Transverse colon (tissue), 4 donors: ENCODE measurements at regions not wholly inside any gene's neighbourhood (a gene's known extent, or its start where the extent isn't known, plus 50 kb on each side); places are given as distances from the start of the nearest gene placed in this dataset.
"Not testable (repeated sequence)": the region's sequence is repeated elsewhere in the genome, so short reads cannot be mapped to it uniquely, and the experiment has no call there.

Source experiments
- DNase-seq: peaks from one replicate; pipeline ENCODE4 v3.0.0-alpha.2; 2019
- H3K27ac ChIP-seq, 4 donors: fragments of 200-600 bp; sonication (generic); 2 replicates each; pipeline ENCODE4 v1.5.1; 2016 to 2018; ENCODE audit warnings: inconsistent platforms in 4 of 4
- H3K27me3 ChIP-seq: fragments of 200-600 bp; sonication (generic); 2 replicates; pipeline ENCODE4 v1.5.1; 2017; ENCODE audit warnings: inconsistent platforms
- H3K36me3 ChIP-seq, 4 donors: fragments of 200-600 bp; sonication (generic); 2 replicates each; pipeline ENCODE4 v1.5.1; 2017 to 2019; ENCODE audit warnings: inconsistent platforms in 4 of 4
- H3K4me1 ChIP-seq, 4 donors: fragments of 200-600 bp; sonication (generic); 2 replicates each; pipeline ENCODE4 v1.5.1; 2017 to 2020; ENCODE audit warnings: inconsistent platforms in 4 of 4
- H3K4me3 ChIP-seq, 4 donors: fragments of 200-600 bp; sonication (generic); 1 replicate in 1 of 4; 2 replicates in 3 of 4; pipeline versions ENCODE4 v1.5.1 to v1.6.1; 2017 to 2019; ENCODE audit warnings: inconsistent platforms in 4 of 4
- H3K9me3 ChIP-seq, 2 donors: fragments of 200-600 bp; sonication (generic); 2 replicates each; pipeline ENCODE4 v1.5.1; 2017 to 2019; ENCODE audit warnings: inconsistent platforms in 2 of 2
- CTCF ChIP-seq, 5 experiments: fragments of 200-600 bp in 3 of 5; fragments of 450-650 bp in 2 of 5; sonication (generic) in 3 of 5; IDR thresholded peaks; 1 replicate in 2 of 5; 2 replicates in 3 of 5; pipeline ENCODE4 v1.5.1; 2016 to 2017; ENCODE audit warnings: antibody characterized with exemption in 5 of 5, inconsistent platforms in 3 of 5, mild to moderate bottlenecking in 2 of 5, moderate library complexity in 1 of 5
- EP300 ChIP-seq: sonication (generic); formaldehyde crosslinking; IDR thresholded peaks from one replicate; pipeline ENCODE4 v1.6.1; 2017; ENCODE audit warnings: antibody characterized with exemption, low read depth
- POLR2A ChIP-seq: fragments of 450-650 bp; IDR thresholded peaks from one replicate; pipeline ENCODE4 v1.6.1; 2016; ENCODE audit warnings: antibody characterized with exemption, mild to moderate bottlenecking, moderate library complexity
- POLR2AphosphoS5 ChIP-seq, 3 donors: sonication (generic); formaldehyde crosslinking; IDR thresholded peaks; one replicate each; pipeline ENCODE4 v1.6.1; 2016; ENCODE audit warnings: antibody characterized with exemption in 3 of 3
- WGBS, 2 donors: methylation state at CpG; one replicate each; pipeline ENCODE4 v1.1.5; 2018; ENCODE audit warnings: low coverage in 1 of 2; 5-methylcytosine and 5-hydroxymethylcytosine counted together
- in situ Hi-C, 4 donors: fragments of 200-750 bp; cut with MboI; loops; one replicate each; pipeline versions ENCODE4 v1.15.0 to v1.15.1; 2017; ENCODE audit warnings: low sequenced_read_pairs in 3 of 4, low pct_ligation_motif_present in 1 of 4, low pct_unique_long_range_greater_than_20kb in 1 of 4
- intact Hi-C: fragments of 100-400 bp; cut with DNase I; formaldehyde crosslinking; loops from one replicate; pipeline ENCODE4 v1.15.1; 2023; ENCODE audit warnings: low total_unique reads

- Histone ChIP-seq H3K9me3 (no peaks in the 10 kb centered on the region), H3K27me3 (no peaks in the 10 kb centered on the region), H3K4me1 (no peaks in the 10 kb centered on the region), H3K36me3 (no peaks in the 10 kb centered on the region), H3K4me3 (no peak overlapping the region), H3K27ac (no peak overlapping the region)
- intact Hi-C loops (no loop called here), in situ Hi-C loops (no loop called here)
- TF ChIP-seq CTCF (IDR thresholded peaks at IDR 0.05) (no peak), POLR2A (no peak), EP300 (no peak), POLR2AphosphoS5 (IDR thresholded peaks at IDR 0.05) (no peak)
- DNase-seq = no peak
- WGBS, 2 donors = 76% methylated on average over 3 of the region's 3 CpGs; no CpG with 5 or more reads in 1 of the 2 donors
These were observed 81.7 kb downstream of the PWWP3B start for GRCh38 chrX:106249706-106250379.

- Histone ChIP-seq H3K4me1 (no peaks in the 10 kb centered on the region), H3K27me3 (no peaks in the 10 kb centered on the region), H3K4me3 (no peak overlapping the region), H3K36me3 (no peaks in the 10 kb centered on the region), H3K27ac (no peak overlapping the region), H3K9me3 (no peaks in the 10 kb centered on the region)
- intact Hi-C loops = no loop called here
- TF ChIP-seq POLR2A (no peak), CTCF (IDR thresholded peaks at IDR 0.05) (no peak), POLR2AphosphoS5 (IDR thresholded peaks at IDR 0.05) (no peak), EP300 (no peak)
- in situ Hi-C loops = no loop called here
- WGBS, 2 donors = 45% methylated on average over 3 of the region's 3 CpGs; no CpG with 5 or more reads in 1 of the 2 donors
- no peak for DNase-seq
These were observed 95.7 kb downstream of the PWWP3B start for GRCh38 chrX:106263817-106264216.

GRCh38 chrX:106273947-106274587 is 106.0 kb downstream of the PWWP3B start:
- DNase-seq, H3K36me3 ChIP-seq, H3K4me3 ChIP-seq, H3K9me3 ChIP-seq, H3K27ac ChIP-seq, in situ Hi-C loops, H3K27me3 ChIP-seq, intact Hi-C loops, H3K4me1 ChIP-seq: not testable (repeated sequence)
- WGBS, 2 donors = no CpG with 5 or more reads among the region's 9 CpGs

GRCh38 chrX:106275172-106275571 is 107.1 kb downstream of the PWWP3B start:
- H3K4me3 ChIP-seq, H3K9me3 ChIP-seq, H3K27ac ChIP-seq, DNase-seq, intact Hi-C loops, H3K27me3 ChIP-seq, in situ Hi-C loops, H3K36me3 ChIP-seq, H3K4me1 ChIP-seq: not testable (repeated sequence)
- no CpG with 5 or more reads among the region's 5 CpGs for WGBS, 2 donors

- no peaks in the 10 kb centered on the region for H3K9me3 ChIP-seq
- H3K4me1 ChIP-seq = no peaks in the 10 kb centered on the region
- no peaks in the 10 kb centered on the region for H3K36me3 ChIP-seq
- H3K4me3 ChIP-seq = no peak overlapping the region
- in situ Hi-C loops (no loop called here), intact Hi-C loops (no loop called here)
- H3K27me3 ChIP-seq = no peaks in the 10 kb centered on the region
- TF ChIP-seq EP300 (no peak), CTCF (IDR thresholded peaks at IDR 0.05) (no peak), POLR2A (no peak), POLR2AphosphoS5 (IDR thresholded peaks at IDR 0.05) (no peak)
- WGBS, 2 donors = 33 to 36% methylated on average over 1 to 2 of the region's 2 CpGs
- no peak for DNase-seq
- no peak overlapping the region for H3K27ac ChIP-seq
These were observed 110.8 kb downstream of the PWWP3B start for GRCh38 chrX:106278951-106279350.
